Nephron (organoid): ENCODE measurements at regions not wholly inside any gene's neighbourhood (a gene's known extent, or its start where the extent isn't known, plus 50 kb on each side); places are given as distances from the start of the nearest gene placed in this dataset.

Source experiments
- H3K27ac Mint-ChIP-seq, 3 experiments: 2 replicates each; pipeline ENCODE4 v1.8.0; 2020; ENCODE audit warnings: mixed read lengths in 3 of 3, mild to moderate bottlenecking in 2 of 3, moderate library complexity in 1 of 3
- H3K27me3 Mint-ChIP-seq: 2 replicates; pipeline ENCODE4 v1.8.0; 2021; ENCODE audit warnings: low read depth, mild to moderate bottlenecking, moderate library complexity, mixed read lengths
- H3K36me3 Mint-ChIP-seq: 2 replicates; pipeline ENCODE4 v1.8.0; 2020; ENCODE audit warnings: low read depth, mixed read lengths
- H3K4me1 Mint-ChIP-seq: 2 replicates; pipeline ENCODE4 v1.8.0; 2020; ENCODE audit warnings: mixed read lengths
- H3K4me3 Mint-ChIP-seq, 3 experiments: 2 replicates each; pipeline ENCODE4 v1.8.0; 2020; ENCODE audit warnings: mild to moderate bottlenecking in 3 of 3, mixed read lengths in 3 of 3, moderate library complexity in 2 of 3
- H3K9me3 Mint-ChIP-seq: 2 replicates; pipeline ENCODE4 v1.8.0; 2020; ENCODE audit warnings: mixed read lengths
- TF ChIP-seq, protein P1 (sequence below), 3 experiments: fragments of 200-600 bp; sonication (generic); IDR thresholded peaks; one replicate each; pipeline ENCODE4 v1.5.0; 2021; ENCODE audit warnings: antibody characterized with exemption in 3 of 3; ENCODE audit not compliant: unreplicated experiment in 3 of 3

DNA sequence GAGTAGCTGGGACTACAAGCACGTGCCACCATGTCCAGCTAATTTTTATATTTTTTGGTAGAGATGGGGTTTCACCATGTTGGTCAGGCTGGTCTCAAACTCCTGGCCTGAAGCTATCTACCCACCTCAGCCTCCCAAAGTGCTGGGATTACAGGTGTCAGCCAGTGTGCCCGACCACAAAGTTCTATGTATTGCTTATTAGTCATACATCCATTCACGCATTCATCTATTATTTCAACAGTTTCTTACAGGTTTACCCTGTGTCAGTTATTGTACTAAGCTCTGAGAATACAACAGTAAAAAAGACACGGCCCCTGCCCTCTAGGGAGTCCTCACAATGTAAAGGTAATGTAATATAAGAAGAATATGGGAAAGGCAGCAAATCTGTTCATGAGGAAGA lies 188.9 kb upstream of the BTG1 start:
- Mint-ChIP-seq H3K4me3 (no peak overlapping the region), H3K27ac (peak overlapping the region in 1 of 3 experiments; percentile 16)
- TF ChIP-seq, protein P1, sequence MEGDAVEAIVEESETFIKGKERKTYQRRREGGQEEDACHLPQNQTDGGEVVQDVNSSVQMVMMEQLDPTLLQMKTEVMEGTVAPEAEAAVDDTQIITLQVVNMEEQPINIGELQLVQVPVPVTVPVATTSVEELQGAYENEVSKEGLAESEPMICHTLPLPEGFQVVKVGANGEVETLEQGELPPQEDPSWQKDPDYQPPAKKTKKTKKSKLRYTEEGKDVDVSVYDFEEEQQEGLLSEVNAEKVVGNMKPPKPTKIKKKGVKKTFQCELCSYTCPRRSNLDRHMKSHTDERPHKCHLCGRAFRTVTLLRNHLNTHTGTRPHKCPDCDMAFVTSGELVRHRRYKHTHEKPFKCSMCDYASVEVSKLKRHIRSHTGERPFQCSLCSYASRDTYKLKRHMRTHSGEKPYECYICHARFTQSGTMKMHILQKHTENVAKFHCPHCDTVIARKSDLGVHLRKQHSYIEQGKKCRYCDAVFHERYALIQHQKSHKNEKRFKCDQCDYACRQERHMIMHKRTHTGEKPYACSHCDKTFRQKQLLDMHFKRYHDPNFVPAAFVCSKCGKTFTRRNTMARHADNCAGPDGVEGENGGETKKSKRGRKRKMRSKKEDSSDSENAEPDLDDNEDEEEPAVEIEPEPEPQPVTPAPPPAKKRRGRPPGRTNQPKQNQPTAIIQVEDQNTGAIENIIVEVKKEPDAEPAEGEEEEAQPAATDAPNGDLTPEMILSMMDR (IDR thresholded peaks at IDR 0.05; ENCODE audit: unreplicated experiment in 3 of 3): no peak

DNA sequence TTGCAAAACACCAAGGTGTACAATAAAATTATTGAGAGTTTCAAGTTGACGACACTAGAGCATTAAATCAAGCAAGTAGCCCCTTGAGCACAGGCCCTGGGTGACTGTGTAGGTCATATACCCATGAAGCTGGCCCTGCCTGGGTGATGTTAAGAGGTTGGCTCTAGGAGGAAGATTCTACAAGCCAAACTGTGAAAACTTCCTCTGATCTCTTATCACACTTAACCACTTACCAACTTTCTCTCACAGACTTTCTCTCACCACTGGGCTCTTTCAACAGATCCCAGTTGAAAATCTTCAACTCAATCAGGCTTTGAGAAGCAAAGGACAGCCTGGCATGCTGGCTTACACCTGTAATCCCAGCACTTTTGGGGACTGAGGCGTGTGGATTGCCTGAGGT lies 186.9 kb upstream of the BTG1 start:
- Mint-ChIP-seq H3K27ac (no peak overlapping the region), H3K27me3 (no peaks in the 10 kb centered on the region), H3K4me3 (no peak overlapping the region), H3K36me3 (no peaks in the 10 kb centered on the region), H3K9me3 (peaks cover 3% of the 10 kb centered on the region), H3K4me1 (peaks cover 24% of the 10 kb centered on the region)
- TF ChIP-seq, protein P1 (IDR thresholded peaks at IDR 0.05; ENCODE audit: unreplicated experiment in 3 of 3): no peak

More for the DNA sequence above, 188.9 kb upstream of the BTG1 start:
- no peaks in the 10 kb centered on the region for H3K36me3 Mint-ChIP-seq
- no peaks in the 10 kb centered on the region for H3K9me3 Mint-ChIP-seq
- no peaks in the 10 kb centered on the region for H3K27me3 Mint-ChIP-seq
- H3K4me1 Mint-ChIP-seq: peaks cover 24% of the 10 kb centered on the region

DNA sequence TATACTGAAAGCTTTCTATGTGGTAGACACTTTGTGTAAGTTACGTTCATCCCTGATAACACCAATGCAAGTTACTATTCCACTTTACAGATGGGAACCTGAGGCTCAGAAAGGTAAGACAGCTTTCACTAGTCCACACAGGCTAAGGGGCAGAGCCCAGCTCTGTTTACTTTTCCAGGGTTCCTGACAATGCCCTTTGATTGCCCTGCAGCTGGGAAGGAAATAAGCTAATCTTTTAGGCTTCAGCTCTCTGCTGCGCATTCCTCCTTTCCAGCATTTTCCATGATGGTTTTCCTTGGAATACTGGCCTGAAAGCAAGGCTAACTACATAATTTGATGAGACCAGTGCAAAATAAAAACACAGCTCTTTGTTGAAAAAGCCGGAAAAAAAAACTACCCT lies 185.7 kb upstream of the BTG1 start:
- TF ChIP-seq, protein P1 (IDR thresholded peaks at IDR 0.05; ENCODE audit: unreplicated experiment in 3 of 3): no peak
- no peaks in the 10 kb centered on the region for H3K27me3 Mint-ChIP-seq
- H3K4me3 Mint-ChIP-seq: no peak overlapping the region
- peaks cover 20% of the 10 kb centered on the region for H3K4me1 Mint-ChIP-seq
- peaks cover 3% of the 10 kb centered on the region for H3K9me3 Mint-ChIP-seq
- H3K27ac Mint-ChIP-seq: no peak overlapping the region
- H3K36me3 Mint-ChIP-seq: no peaks in the 10 kb centered on the region

DNA sequence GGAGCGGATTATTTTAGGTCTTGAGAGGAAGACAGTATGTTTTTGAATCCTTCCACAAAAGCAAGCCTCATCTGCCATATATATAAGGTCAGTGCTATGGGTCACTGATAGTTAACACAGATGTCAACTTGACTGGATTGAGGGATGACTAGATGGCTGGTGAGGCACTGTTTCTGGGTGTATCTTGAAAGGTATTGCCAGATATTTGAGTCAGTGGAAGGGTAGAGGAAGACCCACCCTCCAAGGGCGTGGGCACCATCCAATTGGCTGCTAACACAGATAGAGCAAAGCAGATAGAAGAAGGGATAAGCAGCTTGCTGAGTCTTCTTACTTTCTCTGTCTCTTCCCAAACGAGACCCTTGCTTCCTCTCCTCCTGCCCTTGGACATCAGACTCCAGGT lies 185.0 kb upstream of the BTG1 start:
- H3K27me3 Mint-ChIP-seq: no peaks in the 10 kb centered on the region
- H3K9me3 Mint-ChIP-seq: peaks cover 7% of the 10 kb centered on the region
- no peaks in the 10 kb centered on the region for H3K36me3 Mint-ChIP-seq

DNA sequence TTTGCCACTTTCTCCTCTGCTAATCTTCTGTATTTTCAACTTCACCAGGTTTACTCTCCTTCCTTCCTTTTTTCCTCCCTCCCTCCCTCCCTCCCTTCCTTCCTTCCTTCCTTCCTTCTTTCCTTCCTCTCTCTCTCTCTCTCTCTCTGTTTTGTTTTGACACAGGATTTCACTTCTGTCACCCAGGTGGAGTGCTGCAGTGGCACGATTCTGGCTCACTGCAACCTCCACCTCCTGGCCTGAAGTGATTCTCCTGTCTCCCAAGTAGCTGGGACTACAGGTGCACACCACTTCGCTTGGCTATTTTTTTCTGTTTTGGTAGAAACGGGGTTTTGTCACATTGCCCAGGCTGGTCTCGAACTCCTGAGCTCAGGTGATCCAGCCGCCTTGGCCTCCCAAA lies 181.2 kb upstream of the BTG1 start:
- no peak overlapping the region for H3K4me3 Mint-ChIP-seq
- no peaks in the 10 kb centered on the region for H3K27me3 Mint-ChIP-seq
- H3K4me1 Mint-ChIP-seq: no peaks in the 10 kb centered on the region
- TF ChIP-seq, protein P1 (IDR thresholded peaks at IDR 0.05; ENCODE audit: unreplicated experiment in 3 of 3): no peak
- peaks cover 26% of the 10 kb centered on the region for H3K9me3 Mint-ChIP-seq
- no peaks in the 10 kb centered on the region for H3K36me3 Mint-ChIP-seq
- no peak overlapping the region for H3K27ac Mint-ChIP-seq

More for the DNA sequence above, 185.0 kb upstream of the BTG1 start:
- Mint-ChIP-seq H3K4me3 (no peak overlapping the region), H3K27ac (no peak overlapping the region), H3K4me1 (peaks cover 13% of the 10 kb centered on the region)
- TF ChIP-seq, protein P1 (IDR thresholded peaks at IDR 0.05; ENCODE audit: unreplicated experiment in 3 of 3): no peak

DNA sequence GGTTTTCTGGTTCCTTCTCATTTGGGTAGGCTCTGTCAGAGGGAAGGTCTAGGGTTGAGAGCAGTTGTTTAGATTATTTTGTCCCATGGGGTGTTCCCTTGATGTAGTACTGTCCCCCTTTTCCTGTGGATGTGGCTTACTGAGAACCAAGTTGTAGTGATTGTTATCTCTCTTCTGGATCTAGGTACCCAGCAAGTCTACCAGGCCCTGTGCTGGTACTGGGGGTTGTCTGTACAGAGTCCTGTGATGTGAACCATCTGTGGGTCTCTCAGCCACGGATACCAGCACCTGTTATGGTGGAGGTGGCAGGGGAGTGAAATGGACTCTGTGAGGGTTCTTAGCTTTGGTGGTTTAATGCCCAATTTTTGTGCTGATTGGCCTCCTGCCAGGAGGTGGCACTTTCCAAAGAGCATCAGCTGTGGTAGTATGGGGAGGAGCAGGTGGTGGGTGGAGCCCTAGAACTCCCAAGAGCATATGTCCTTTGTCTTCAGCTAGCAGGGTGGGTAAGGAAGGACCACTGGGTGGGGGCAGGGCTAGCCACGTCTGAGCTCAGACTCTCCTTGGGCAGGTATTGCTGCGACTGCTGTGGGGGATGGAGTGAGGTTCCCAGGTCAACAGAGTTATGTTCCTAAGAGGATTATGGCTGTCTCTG lies 179.3 kb upstream of the BTG1 start:
- Mint-ChIP-seq H3K36me3 (no peaks in the 10 kb centered on the region), H3K4me1 (no peaks in the 10 kb centered on the region), H3K9me3 (peaks cover 42% of the 10 kb centered on the region), H3K27ac (no peak overlapping the region), H3K27me3 (no peaks in the 10 kb centered on the region), H3K4me3 (no peak overlapping the region)
- TF ChIP-seq, protein P1 (IDR thresholded peaks at IDR 0.05; ENCODE audit: unreplicated experiment in 3 of 3): no peak
